ENCODE measurements at regions not wholly inside any gene's neighbourhood (a gene's known extent, or its start where the extent isn't known, plus 50 kb on each side); places are given as distances from the start of the nearest gene placed in this dataset.

GRCh38 chr2:45141883-45142866 lies 132.9 kb upstream of the SIX2 start:
- no peaks in the 10 kb centered on the region for H3K9me3 ChIP-seq (replicated peaks; ENCODE audit: insufficient read depth, low read length)
- H3K36me3 ChIP-seq (replicated peaks; ENCODE audit: insufficient read depth, low read length) = no peaks in the 10 kb centered on the region
- no peak for DNase-seq
- H3K27me3 ChIP-seq (replicated peaks; ENCODE audit: insufficient read depth, low read length) = no peaks in the 10 kb centered on the region
- H3K4me2 ChIP-seq (ENCODE audit: low read depth, low read length) = no peak overlapping the region
- H3K4me1 ChIP-seq (ENCODE audit: low read length) = no peaks in the 10 kb centered on the region; the same call in 1 of the 2 replicates
- H4K20me1 ChIP-seq (ENCODE audit: insufficient read depth, low read length) = no peaks in the 10 kb centered on the region
- H3F3A ChIP-seq (ENCODE audit: insufficient read depth, low read length) = no peaks in the 10 kb centered on the region
- H3K4me3 ChIP-seq (ENCODE audit: low read length) = no peak overlapping the region
- H3K79me2 ChIP-seq (ENCODE audit: low read length) = no peaks in the 10 kb centered on the region
- TF ChIP-seq EZH2phosphoT487 (IDR thresholded peaks at IDR 0.05; ENCODE audit: low read length) (no peak), EZH2 (optimal IDR thresholded peaks at IDR 0.05; ENCODE audit: low read depth, low read length) (no peak), CTCF (IDR thresholded peaks at IDR 0.05; ENCODE audit: low read length) (no peak)
- no peak overlapping the region for H2AFZ ChIP-seq (ENCODE audit: low read length)
- H3K9me2 ChIP-seq (replicated peaks; ENCODE audit: insufficient read depth, low read length) = no peaks in the 10 kb centered on the region
- no peak overlapping the region for H3K27ac ChIP-seq (ENCODE audit: low read length)
- no peak overlapping the region for H3K9ac ChIP-seq (ENCODE audit: low read length)

GRCh38 chr2:45140675-45141074 lies 131.4 kb upstream of the SIX2 start:
- H4K20me1 ChIP-seq (ENCODE audit: insufficient read depth, low read length) = no peaks in the 10 kb centered on the region
- no peaks in the 10 kb centered on the region for H3K36me3 ChIP-seq (replicated peaks; ENCODE audit: insufficient read depth, low read length)
- H3K4me2 ChIP-seq (ENCODE audit: low read depth, low read length) = no peak overlapping the region
- no peak overlapping the region for H3K4me3 ChIP-seq (ENCODE audit: low read length)
- H3K9ac ChIP-seq (ENCODE audit: low read length) = no peak overlapping the region
- H2AFZ ChIP-seq (ENCODE audit: low read length) = no peak overlapping the region
- no peaks in the 10 kb centered on the region for H3K79me2 ChIP-seq (ENCODE audit: low read length)
- no peaks in the 10 kb centered on the region; the same call in 1 of the 2 replicates for H3K4me1 ChIP-seq (ENCODE audit: low read length)
- H3K27me3 ChIP-seq (replicated peaks; ENCODE audit: insufficient read depth, low read length) = no peaks in the 10 kb centered on the region
- DNase-seq = no peak
- no peaks in the 10 kb centered on the region for H3K9me2 ChIP-seq (replicated peaks; ENCODE audit: insufficient read depth, low read length)
- TF ChIP-seq EZH2phosphoT487 (IDR thresholded peaks at IDR 0.05; ENCODE audit: low read length) = no peak
- TF ChIP-seq EZH2 (optimal IDR thresholded peaks at IDR 0.05; ENCODE audit: low read depth, low read length) = no peak
- no peak for TF ChIP-seq CTCF (IDR thresholded peaks at IDR 0.05; ENCODE audit: low read length)
- H3F3A ChIP-seq (ENCODE audit: insufficient read depth, low read length) = no peaks in the 10 kb centered on the region
- no peaks in the 10 kb centered on the region for H3K9me3 ChIP-seq (replicated peaks; ENCODE audit: insufficient read depth, low read length)
- H3K27ac ChIP-seq (ENCODE audit: low read length) = no peak overlapping the region

- no peak overlapping the region for H3K9ac ChIP-seq (ENCODE audit: low read length)
Observed at GRCh38 chr2:45138904-45139303, 129.7 kb upstream of the SIX2 start.

More at GRCh38 chr2:45138904-45139303, 129.7 kb upstream of the SIX2 start:
- Histone ChIP-seq H4K20me1 (ENCODE audit: insufficient read depth, low read length) (no peaks in the 10 kb centered on the region), H3K79me2 (ENCODE audit: low read length) (no peaks in the 10 kb centered on the region), H3F3A (ENCODE audit: insufficient read depth, low read length) (no peaks in the 10 kb centered on the region), H3K4me2 (ENCODE audit: low read depth, low read length) (no peak overlapping the region), H3K27me3 (replicated peaks; ENCODE audit: insufficient read depth, low read length) (no peaks in the 10 kb centered on the region), H3K4me1 (ENCODE audit: low read length) (no peaks in the 10 kb centered on the region; the same call in 1 of the 2 replicates), H3K9me2 (replicated peaks; ENCODE audit: insufficient read depth, low read length) (no peaks in the 10 kb centered on the region), H3K36me3 (replicated peaks; ENCODE audit: insufficient read depth, low read length) (no peaks in the 10 kb centered on the region), H3K27ac (ENCODE audit: low read length) (no peak overlapping the region), H2AFZ (ENCODE audit: low read length) (no peak overlapping the region), H3K4me3 (ENCODE audit: low read length) (no peak overlapping the region), H3K9me3 (replicated peaks; ENCODE audit: insufficient read depth, low read length) (no peaks in the 10 kb centered on the region)
- no peak for TF ChIP-seq EZH2phosphoT487 (IDR thresholded peaks at IDR 0.05; ENCODE audit: low read length)
- no peak for TF ChIP-seq EZH2 (optimal IDR thresholded peaks at IDR 0.05; ENCODE audit: low read depth, low read length)
- TF ChIP-seq CTCF (IDR thresholded peaks at IDR 0.05; ENCODE audit: low read length) = no peak
- no peak for DNase-seq
